Lower leg skin (tissue), 4 donors: ENCODE measurements at regions not wholly inside any gene's neighbourhood (a gene's known extent, or its start where the extent isn't known, plus 50 kb on each side); places are given as distances from the start of the nearest gene placed in this dataset.

Source experiments
- DNase-seq, 2 donors: peaks; one replicate each; pipeline ENCODE4 v3.0.0-alpha.2; 2019; ENCODE audit warnings: low spot score in 2 of 2
- H3K4me3 ChIP-seq: fragments of 200-600 bp; sonication (generic); 2 replicates; pipeline ENCODE4 v1.5.1; 2017; ENCODE audit warnings: mild to moderate bottlenecking, low read depth; ENCODE audit not compliant: poor library complexity, severe bottlenecking
- CTCF ChIP-seq, 3 donors: fragments of 450-650 bp; IDR thresholded peaks; one replicate each; pipeline ENCODE4 v1.5.1; 2016; ENCODE audit warnings: antibody characterized with exemption in 3 of 3, mild to moderate bottlenecking in 3 of 3, moderate library complexity in 2 of 3
- POLR2A ChIP-seq, 2 donors: fragments of 450-650 bp; IDR thresholded peaks; one replicate each; pipeline ENCODE4 v1.6.1; 2016 to 2017; ENCODE audit warnings: antibody characterized with exemption in 2 of 2, mild to moderate bottlenecking in 1 of 2, moderate library complexity in 1 of 2
- WGBS, 2 donors: methylation state at CpG; one replicate each; pipeline ENCODE4 v1.1.5; 2018; 5-methylcytosine and 5-hydroxymethylcytosine counted together
- intact Hi-C: fragments of 100-400 bp; cut with DNase I; formaldehyde crosslinking; loops from one replicate; pipeline ENCODE4 v1.15.0; 2023; ENCODE audit warnings: low total_unique reads

GRCh38 chr5:98614341-98614740 is 159.1 kb upstream of the RGMB start:
- intact Hi-C loops = no loop called here
- H3K4me3 ChIP-seq = no peak overlapping the region
- WGBS, 2 donors = 82 to 92% methylated on average over 1 of the region's 1 CpG
- no peak for DNase-seq
- no peak for TF ChIP-seq POLR2A (IDR thresholded peaks at IDR 0.05)
- TF ChIP-seq CTCF (IDR thresholded peaks at IDR 0.05) = no peak

- DNase-seq = no peak
- TF ChIP-seq CTCF (IDR thresholded peaks at IDR 0.05) (no peak), POLR2A (IDR thresholded peaks at IDR 0.05) (no peak)
- WGBS, 2 donors = 91 to 92% methylated on average over 7 of the region's 7 CpGs
- intact Hi-C loops = no loop called here
- no peak overlapping the region for H3K4me3 ChIP-seq
Observed at GRCh38 chr5:98621821-98622220, 151.6 kb upstream of the RGMB start.

DNA sequence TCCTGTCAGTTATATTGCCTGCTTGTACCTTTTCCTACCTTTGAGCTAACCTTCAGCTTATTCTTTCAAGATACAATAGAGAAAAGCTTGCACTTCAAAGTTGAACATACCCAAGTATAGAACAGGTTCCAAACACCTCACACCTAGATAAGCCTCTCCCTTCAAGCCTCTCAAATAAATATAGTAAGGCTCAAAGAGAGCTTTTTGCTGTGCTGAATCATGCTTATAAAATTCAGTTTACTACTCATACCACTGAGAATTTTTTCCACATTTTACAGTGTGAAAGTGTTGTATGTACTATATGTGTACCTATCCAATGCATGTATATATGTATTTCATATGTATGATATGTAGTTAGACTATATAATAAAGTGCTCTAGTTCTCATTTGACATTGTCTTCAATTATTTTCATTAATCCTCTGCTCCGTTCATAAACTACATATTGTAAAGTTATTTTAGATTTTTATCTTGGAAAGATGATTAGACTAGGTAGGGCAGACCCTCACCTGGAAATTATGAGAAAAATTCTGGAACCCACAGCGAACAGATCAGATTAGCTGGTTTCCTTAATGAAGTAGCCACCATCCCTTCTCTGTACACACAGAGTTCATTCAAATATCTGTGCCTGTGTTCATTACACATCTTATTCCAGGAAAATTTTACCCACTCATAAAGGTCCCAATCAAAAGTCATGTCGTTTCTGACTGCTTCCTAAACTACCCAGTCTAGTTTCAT is 149.2 kb upstream of the RGMB start:
- WGBS, 2 donors = 75 to 79% methylated on average over 3 of the region's 3 CpGs
- DNase-seq = no peak
- TF ChIP-seq POLR2A (IDR thresholded peaks at IDR 0.05) = no peak
- no peak for TF ChIP-seq CTCF (IDR thresholded peaks at IDR 0.05)
- intact Hi-C loops = no loop called here
- no peak overlapping the region for H3K4me3 ChIP-seq

GRCh38 chr5:98627121-98627520 is 146.3 kb upstream of the RGMB start:
- intact Hi-C loops = no loop called here
- no peak for DNase-seq
- H3K4me3 ChIP-seq = no peak overlapping the region
- TF ChIP-seq CTCF (IDR thresholded peaks at IDR 0.05) = no peak
- TF ChIP-seq POLR2A (IDR thresholded peaks at IDR 0.05) = no peak
- 84 to 89% methylated on average over 3 of the region's 3 CpGs for WGBS, 2 donors

- no peak overlapping the region for H3K4me3 ChIP-seq
- no peak for TF ChIP-seq POLR2A (IDR thresholded peaks at IDR 0.05)
- TF ChIP-seq CTCF (IDR thresholded peaks at IDR 0.05) = no peak
- 80 to 88% methylated on average over 1 of the region's 1 CpG for WGBS, 2 donors
- intact Hi-C loops = no loop called here
- DNase-seq = no peak
Observed at GRCh38 chr5:98630621-98631020, 142.8 kb upstream of the RGMB start.
